ENCODE measurements at regions not wholly inside any gene's neighbourhood (a gene's known extent, or its start where the extent isn't known, plus 50 kb on each side); places are given as distances from the start of the nearest gene placed in this dataset.

DNA sequence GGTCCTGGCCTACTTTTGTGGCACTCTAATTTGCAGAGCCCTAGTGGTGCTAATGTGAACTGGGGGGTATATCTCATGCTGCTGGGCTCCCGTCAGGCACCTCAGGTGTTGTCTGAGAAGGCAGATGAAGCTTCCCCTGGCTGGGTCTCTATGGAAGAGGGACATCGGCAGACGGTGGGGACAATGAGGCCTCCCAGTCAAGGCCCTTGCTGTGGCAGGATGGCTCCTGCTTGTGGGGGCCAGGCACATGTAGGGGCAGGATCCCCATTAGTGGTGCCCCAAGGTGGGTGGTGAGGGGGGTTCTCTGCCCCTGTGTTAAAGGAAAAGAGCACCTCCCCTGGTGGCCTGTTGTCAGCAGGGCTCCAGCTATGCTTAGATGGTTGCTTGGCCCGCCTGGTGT is 192.8 kb upstream of the S1PR3 start:
- H3K27ac ChIP-seq: no peak overlapping the region
- CTCF ChIA-PET: no interaction called here
- POLR2A ChIA-PET (ENCODE audit: low non-redundant PET): no interaction called here
- TF ChIP-seq, protein P1, sequence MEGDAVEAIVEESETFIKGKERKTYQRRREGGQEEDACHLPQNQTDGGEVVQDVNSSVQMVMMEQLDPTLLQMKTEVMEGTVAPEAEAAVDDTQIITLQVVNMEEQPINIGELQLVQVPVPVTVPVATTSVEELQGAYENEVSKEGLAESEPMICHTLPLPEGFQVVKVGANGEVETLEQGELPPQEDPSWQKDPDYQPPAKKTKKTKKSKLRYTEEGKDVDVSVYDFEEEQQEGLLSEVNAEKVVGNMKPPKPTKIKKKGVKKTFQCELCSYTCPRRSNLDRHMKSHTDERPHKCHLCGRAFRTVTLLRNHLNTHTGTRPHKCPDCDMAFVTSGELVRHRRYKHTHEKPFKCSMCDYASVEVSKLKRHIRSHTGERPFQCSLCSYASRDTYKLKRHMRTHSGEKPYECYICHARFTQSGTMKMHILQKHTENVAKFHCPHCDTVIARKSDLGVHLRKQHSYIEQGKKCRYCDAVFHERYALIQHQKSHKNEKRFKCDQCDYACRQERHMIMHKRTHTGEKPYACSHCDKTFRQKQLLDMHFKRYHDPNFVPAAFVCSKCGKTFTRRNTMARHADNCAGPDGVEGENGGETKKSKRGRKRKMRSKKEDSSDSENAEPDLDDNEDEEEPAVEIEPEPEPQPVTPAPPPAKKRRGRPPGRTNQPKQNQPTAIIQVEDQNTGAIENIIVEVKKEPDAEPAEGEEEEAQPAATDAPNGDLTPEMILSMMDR (conservative IDR thresholded peaks at IDR 0.05; ENCODE audit: low read depth): no peak
- DNase-seq (ENCODE audit: low spot score): no peak

DNA sequence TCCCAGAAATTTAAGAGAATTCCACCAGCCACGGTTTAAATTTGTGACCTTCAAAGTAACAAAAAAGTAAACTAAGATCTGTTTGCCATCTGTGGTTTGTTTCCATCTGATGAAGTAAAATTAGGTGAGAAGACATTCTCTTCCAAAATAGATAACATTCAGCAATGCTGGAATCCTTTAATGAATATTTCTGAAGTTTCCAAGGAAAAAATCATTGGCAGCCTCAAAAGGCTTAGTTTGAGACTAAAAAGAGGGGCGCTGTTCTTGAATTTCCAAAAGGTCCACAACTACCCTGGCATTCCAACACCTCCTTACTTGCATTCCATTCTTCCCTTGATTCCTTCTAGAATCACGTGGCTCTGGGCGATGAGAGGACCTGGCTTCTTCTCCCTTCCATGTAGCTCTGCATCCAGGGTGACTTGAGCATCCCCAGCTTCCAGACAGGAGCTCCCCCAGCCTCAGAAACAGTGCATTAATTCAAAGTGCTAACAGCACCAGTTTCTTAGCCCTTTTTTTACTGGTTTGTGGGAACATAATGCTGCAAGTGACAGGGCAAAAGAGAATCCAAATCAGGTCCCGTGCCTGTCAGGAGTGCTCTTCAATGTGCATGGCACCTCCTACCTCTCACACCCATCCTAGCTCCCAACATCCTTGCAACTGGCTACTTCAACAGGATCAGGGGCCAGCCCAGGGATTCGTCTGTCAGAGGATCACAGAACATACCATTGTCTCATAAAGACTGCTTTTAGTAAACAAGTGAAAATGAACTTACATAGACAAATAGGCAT is 191.5 kb upstream of the S1PR3 start:
- TF ChIP-seq, protein P1 (conservative IDR thresholded peaks at IDR 0.05; ENCODE audit: low read depth): no peak
- DNase-seq (ENCODE audit: low spot score): no peak
- H3K27ac ChIP-seq: no peak overlapping the region
- POLR2A ChIA-PET (ENCODE audit: low non-redundant PET): no interaction called here
- CTCF ChIA-PET: no interaction called here

DNA sequence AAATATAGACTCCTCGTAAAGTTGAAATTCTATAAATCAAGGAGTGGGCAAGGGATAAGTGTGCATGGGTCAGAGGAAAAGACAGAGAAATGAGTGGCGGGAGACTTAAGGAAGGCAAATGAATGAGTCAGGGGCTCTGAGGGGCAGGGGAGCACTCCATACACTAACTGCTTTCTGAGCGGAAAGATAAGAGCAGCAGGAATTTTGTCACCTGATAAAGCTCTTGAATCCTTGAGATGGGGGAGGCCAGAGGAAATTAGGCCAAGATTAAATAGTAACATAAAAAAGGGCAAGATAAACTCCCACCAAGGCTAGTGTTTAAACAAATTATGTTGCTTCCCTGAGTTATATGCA is 191.0 kb upstream of the S1PR3 start:
- TF ChIP-seq, protein P1 (conservative IDR thresholded peaks at IDR 0.05; ENCODE audit: low read depth): no peak
- CTCF ChIA-PET: no interaction called here
- POLR2A ChIA-PET (ENCODE audit: low non-redundant PET): no interaction called here
- no peak overlapping the region for H3K27ac ChIP-seq
- no peak for DNase-seq (ENCODE audit: low spot score)

DNA sequence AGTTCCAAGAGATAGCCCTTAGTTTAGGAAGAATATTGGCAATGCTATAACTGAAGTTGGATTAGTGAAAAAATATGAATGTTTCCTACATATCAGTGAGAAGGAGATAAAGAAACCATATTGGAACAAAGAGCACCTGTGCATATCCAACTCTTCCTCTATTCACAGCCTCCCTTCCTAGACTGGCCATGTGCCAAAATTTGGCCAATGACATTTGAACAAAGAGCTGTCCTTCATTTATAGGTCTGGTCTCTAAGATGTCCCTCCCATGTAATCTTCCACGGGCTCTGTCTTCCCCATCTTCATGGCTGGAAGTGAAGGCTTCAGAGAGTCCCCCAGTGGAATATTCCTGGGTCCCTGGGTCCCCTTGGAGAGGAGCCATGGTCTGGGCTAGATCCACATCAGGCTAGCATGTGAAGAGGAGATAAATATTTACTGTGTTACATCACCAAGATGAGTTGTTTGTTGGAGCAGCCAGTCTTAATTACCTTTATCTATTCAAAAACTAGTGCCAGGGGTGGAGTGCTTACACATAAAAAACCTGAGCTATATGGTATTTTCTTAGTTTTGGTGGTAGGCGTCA is 190.0 kb upstream of the S1PR3 start:
- POLR2A ChIA-PET (ENCODE audit: low non-redundant PET): no interaction called here
- TF ChIP-seq, protein P1 (conservative IDR thresholded peaks at IDR 0.05; ENCODE audit: low read depth): no peak
- CTCF ChIA-PET: interaction anchor here (0.7 kb wide), 1 partner anchor 12 kb away, joined by 3 read pairs; no protein-coding TSS in a partner anchor

GRCh38 chr9:88802533-88802932 is 188.7 kb upstream of the S1PR3 start:
- POLR2A ChIA-PET (ENCODE audit: low non-redundant PET): no interaction called here
- no peak for DNase-seq (ENCODE audit: low spot score)
- CTCF ChIA-PET: no interaction called here
- TF ChIP-seq, protein P1 (conservative IDR thresholded peaks at IDR 0.05; ENCODE audit: low read depth): no peak
- no peak overlapping the region for H3K27ac ChIP-seq

More for the DNA sequence above, 190.0 kb upstream of the S1PR3 start:
- no peak overlapping the region for H3K27ac ChIP-seq
- no peak for DNase-seq (ENCODE audit: low spot score)

- DNase-seq (ENCODE audit: low spot score): no peak
- POLR2A ChIA-PET (ENCODE audit: low non-redundant PET): no interaction called here
- TF ChIP-seq, protein P1 (conservative IDR thresholded peaks at IDR 0.05; ENCODE audit: low read depth): no peak
- H3K27ac ChIP-seq: no peak overlapping the region
- CTCF ChIA-PET: interaction anchor here (0.8 kb wide), 1 partner anchor 20 kb away, joined by 3 read pairs; no protein-coding TSS in a partner anchor
These were observed 187.6 kb upstream of the S1PR3 start for GRCh38 chr9:88803546-88804253.

All from RWPE1 (cell line).